GM12891 (cell line): ENCODE measurements at regions not wholly inside any gene's neighbourhood (a gene's known extent, or its start where the extent isn't known, plus 50 kb on each side); places are given as distances from the start of the nearest gene placed in this dataset.
A peak's percentile ranks its signal among the peaks of the same experiment; 100 is the strongest.

Source experiments
- DNase-seq: peaks from one replicate; pipeline ENCODE4 v3.0.0; 2011; ENCODE audit warnings: low spot score; ENCODE audit not compliant: insufficient read length
- FAIRE-seq: peaks from 2 replicates; lab custom pipeline; 2011; peaks lifted over from hg19 to GRCh38; lab: Jason Lieb, UNC
- PAX5 ChIP-seq: IDR thresholded peaks from 2 replicates; pipeline ENCODE4 v1.6.1; 2011; ENCODE audit warnings: low read length, moderate library complexity, mild to moderate bottlenecking; ENCODE audit not compliant: insufficient read depth, severe bottlenecking
- POLR2A ChIP-seq: IDR thresholded peaks from 2 replicates; pipeline ENCODE4 v1.6.1; 2011; ENCODE audit warnings: low read depth, low read length, control low read depth
- POLR2AphosphoS5 ChIP-seq: IDR thresholded peaks from 2 replicates; pipeline ENCODE4 v1.6.1; 2011; ENCODE audit warnings: low read depth, low read length, control low read depth
- POU2F2 ChIP-seq: IDR thresholded peaks from 2 replicates; pipeline ENCODE4 v1.6.1; 2011; ENCODE audit warnings: low read depth, mild to moderate bottlenecking, control low read depth, low read length, moderate library complexity
- SPI1 ChIP-seq: IDR thresholded peaks from 2 replicates; pipeline ENCODE4 v1.6.1; 2011; ENCODE audit warnings: low read depth, low read length, control low read depth
- TAF1 ChIP-seq: IDR thresholded peaks from 2 replicates; pipeline ENCODE4 v1.6.1; 2011; ENCODE audit warnings: low read depth, low read length, control low read depth

GRCh38 chr5:96287136-96287535 lies 145.9 kb downstream of the PCSK1 start:
- no peak for DNase-seq
- no peak for FAIRE-seq
- TF ChIP-seq PAX5 = no peak
- TF ChIP-seq POLR2AphosphoS5 = no peak
- no peak for TF ChIP-seq TAF1
- no peak for TF ChIP-seq POU2F2
- no peak for TF ChIP-seq POLR2A
- TF ChIP-seq SPI1 = no peak

- DNase-seq (no peak), FAIRE-seq (no peak)
- TF ChIP-seq POLR2AphosphoS5 (no peak), PAX5 (no peak), POU2F2 (no peak)
Observed at GRCh38 chr5:96285823-96286222, 147.2 kb downstream of the PCSK1 start.

DNA sequence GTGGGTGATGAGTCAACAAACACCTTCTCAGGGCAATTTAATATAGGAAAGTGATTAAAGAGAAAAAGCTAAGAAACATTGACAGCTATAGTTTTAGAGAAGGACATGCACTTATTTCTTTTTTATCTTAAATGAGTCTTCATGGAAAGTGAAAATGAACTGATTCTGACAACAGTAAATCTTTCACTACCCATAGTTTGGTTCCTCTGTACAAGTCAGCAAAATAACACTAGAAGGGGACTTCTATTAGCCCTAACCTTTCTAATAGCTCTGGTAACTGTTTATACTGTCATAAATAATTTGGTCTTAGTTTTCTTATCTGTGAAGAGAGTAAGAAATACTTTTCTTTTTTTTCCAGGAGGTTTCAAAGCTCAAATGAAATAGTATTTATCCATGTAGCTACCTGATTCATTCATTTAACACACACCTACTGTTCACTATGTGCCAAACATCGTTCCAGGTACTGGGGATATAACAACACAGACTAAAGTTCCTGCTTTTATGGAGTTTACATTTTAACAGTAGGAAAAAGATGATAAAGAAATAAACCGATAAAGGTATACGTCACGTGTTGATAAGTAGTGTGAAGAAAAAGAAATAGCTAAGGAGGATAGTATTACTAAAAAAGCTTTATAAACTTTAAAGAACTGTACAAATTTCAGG lies 148.2 kb downstream of the PCSK1 start:
- TF ChIP-seq POLR2A = no peak
- no peak for TF ChIP-seq SPI1
- no peak for TF ChIP-seq POLR2AphosphoS5
- TF ChIP-seq POU2F2 = no peak
- TF ChIP-seq PAX5 = no peak
- TF ChIP-seq TAF1 = no peak
- DNase-seq = no peak
- no peak for FAIRE-seq

DNA sequence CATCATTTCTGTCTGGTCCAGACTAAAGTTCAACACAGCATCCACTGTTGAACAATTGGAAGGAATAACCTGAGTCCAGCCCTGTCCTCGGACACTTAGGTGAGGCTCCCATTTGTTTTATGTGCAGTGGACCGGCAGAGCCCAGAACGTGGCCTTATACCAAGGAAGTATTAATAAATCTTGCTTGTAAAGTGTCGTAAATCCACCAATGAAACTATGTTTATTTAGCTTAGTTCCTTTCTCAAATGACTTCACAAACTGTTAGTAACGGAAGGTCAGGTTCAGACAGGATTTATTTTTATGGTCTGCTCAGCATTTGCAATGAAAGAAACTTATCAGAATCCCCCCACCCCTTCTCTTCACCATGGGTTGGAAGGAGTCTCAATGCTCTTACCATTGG lies 149.5 kb downstream of the PCSK1 start:
- no peak for DNase-seq
- FAIRE-seq = no peak
- no peak for TF ChIP-seq POLR2A

GRCh38 chr5:96282020-96282419 lies 151.0 kb downstream of the PCSK1 start:
- TF ChIP-seq TAF1 (no peak), POLR2AphosphoS5 (no peak), SPI1 (no peak), POU2F2 (no peak), PAX5 (no peak), POLR2A (no peak)
- FAIRE-seq = no peak
- DNase-seq = no peak

GRCh38 chr5:96280946-96281393 lies 152.1 kb downstream of the PCSK1 start:
- TF ChIP-seq TAF1 (no peak), POU2F2 (no peak), POLR2A (no peak), SPI1 (no peak), PAX5 (no peak), POLR2AphosphoS5 (no peak)
- DNase-seq (no peak), FAIRE-seq (no peak)

GRCh38 chr5:96279801-96280542 lies 153.1 kb downstream of the PCSK1 start:
- FAIRE-seq (no peak), DNase-seq (peak; percentile 9)
- TF ChIP-seq POLR2AphosphoS5 = no peak
- no peak for TF ChIP-seq TAF1
- TF ChIP-seq SPI1 = no peak
- no peak for TF ChIP-seq PAX5
- TF ChIP-seq POLR2A = no peak
- TF ChIP-seq POU2F2 = no peak

GRCh38 chr5:96278981-96279380 lies 154.1 kb downstream of the PCSK1 start:
- TF ChIP-seq TAF1 (no peak), POLR2AphosphoS5 (no peak), SPI1 (no peak), PAX5 (no peak), POLR2A (no peak), POU2F2 (no peak)
- FAIRE-seq (no peak), DNase-seq (no peak)

- no peak for FAIRE-seq
- TF ChIP-seq POU2F2 (no peak), SPI1 (no peak), POLR2A (no peak), POLR2AphosphoS5 (no peak), PAX5 (no peak), TAF1 (no peak)
- DNase-seq = no peak
Observed at GRCh38 chr5:96275051-96275450, 158.0 kb downstream of the PCSK1 start.
